ENCODE measurements at regions not wholly inside any gene's neighbourhood (a gene's known extent, or its start where the extent isn't known, plus 50 kb on each side); places are given as distances from the start of the nearest gene placed in this dataset.
"Not testable (repeated sequence)": the region's sequence is repeated elsewhere in the genome, so short reads cannot be mapped to it uniquely, and the experiment has no call there.

- DNase-seq: no peak
Observed at GRCh38 chr3:112736805-112737566, 96.0 kb upstream of the CCDC80 start.

- no peak for DNase-seq
Observed at GRCh38 chr3:112736386-112736785, 95.4 kb upstream of the CCDC80 start.

- no peak for DNase-seq
Observed at GRCh38 chr3:112735926-112736325, 95.0 kb upstream of the CCDC80 start.

- DNase-seq: peak; percentile 47 to 52
Observed at GRCh38 chr3:112734736-112735350, 93.9 kb upstream of the CCDC80 start.

- no peak for DNase-seq
Observed at GRCh38 chr3:112734171-112734570, 93.2 kb upstream of the CCDC80 start.

- no peak for DNase-seq
Observed at GRCh38 chr3:112730210-112730609, 89.3 kb upstream of the CCDC80 start.

- DNase-seq: no peak
Observed at GRCh38 chr3:112721231-112721630, 80.3 kb upstream of the CCDC80 start.

GRCh38 chr3:112718967-112719366 lies 78.0 kb upstream of the CCDC80 start:
- no peak for DNase-seq

- no peak for DNase-seq
Observed at GRCh38 chr3:112718516-112718915, 77.6 kb upstream of the CCDC80 start.

GRCh38 chr3:112709911-112710310 lies 69.0 kb upstream of the CCDC80 start:
- no peak for DNase-seq

- no peak for DNase-seq
Observed at GRCh38 chr3:112699436-112699978, 58.6 kb upstream of the CCDC80 start.

GRCh38 chr3:112698442-112698841 lies 57.5 kb upstream of the CCDC80 start:
- not testable (repeated sequence) for DNase-seq

GRCh38 chr3:112696244-112696643 lies 55.3 kb upstream of the CCDC80 start:
- DNase-seq: not testable (repeated sequence)

- not testable (repeated sequence) for DNase-seq
Observed at GRCh38 chr3:112695377-112696108, 54.6 kb upstream of the CCDC80 start.

- not testable (repeated sequence) for DNase-seq
Observed at GRCh38 chr3:112694906-112695305, 54.0 kb upstream of the CCDC80 start.

GRCh38 chr3:112693186-112693585 lies 52.2 kb upstream of the CCDC80 start:
- DNase-seq: no peak

All from stimulated activated CD4-positive, alpha-beta T cell treated with anti-CD3 and anti-CD28 coated beads, Interleukin-4, amount 100 ng/mL, for 4 hours (primary cell).